BE2C (cell line): ENCODE measurements at regions not wholly inside any gene's neighbourhood (a gene's known extent, or its start where the extent isn't known, plus 50 kb on each side); places are given as distances from the start of the nearest gene placed in this dataset.
"Not testable (repeated sequence)": the region's sequence is repeated elsewhere in the genome, so short reads cannot be mapped to it uniquely, and the experiment has no call there.

Experiments used
- DNase-seq: peaks from one replicate; pipeline ENCODE4 v3.0.0-alpha.2; 2020
- H3K27me3 ChIP-seq: fragments of 250-450 bp; sonication (Bioruptor Pico); 2 replicates; pipeline ENCODE4 v1.5.1; 2020; ENCODE audit warnings: mild to moderate bottlenecking
- H3K36me3 ChIP-seq: fragments of 250-450 bp; sonication (Bioruptor Pico); 2 replicates; pipeline ENCODE4 v1.5.1; 2020; ENCODE audit warnings: mild to moderate bottlenecking
- H3K4me1 ChIP-seq: fragments of 250-450 bp; sonication (Bioruptor Pico); 2 replicates; pipeline ENCODE4 v1.5.1; 2020
- H3K4me3 ChIP-seq: 2 replicates; pipeline ENCODE4 v1.5.1; 2011; ENCODE audit warnings: low read depth, low read length
- H3K9me3 ChIP-seq: fragments of 250-450 bp; sonication (Bioruptor Pico); 2 replicates; pipeline ENCODE4 v1.5.1; 2020
- CTCF ChIP-seq: IDR thresholded peaks from 2 replicates; pipeline ENCODE4 v1.5.1; 2012; ENCODE audit warnings: mild to moderate bottlenecking, low read depth, low read length

GRCh38 chr20:40019510-40019909, 669.5 kb downstream of the MAFB start:
- no peaks in the 10 kb centered on the region for H3K9me3 ChIP-seq
- H3K4me1 ChIP-seq = no peaks in the 10 kb centered on the region
- H3K4me3 ChIP-seq = no peak overlapping the region
- H3K27me3 ChIP-seq = no peaks in the 10 kb centered on the region
- no peaks in the 10 kb centered on the region for H3K36me3 ChIP-seq
- no peak for TF ChIP-seq CTCF
- DNase-seq = no peak

GRCh38 chr20:40017765-40018164, 671.3 kb downstream of the MAFB start:
- no peaks in the 10 kb centered on the region for H3K27me3 ChIP-seq
- no peak overlapping the region for H3K4me3 ChIP-seq
- no peak for DNase-seq
- H3K36me3 ChIP-seq = no peaks in the 10 kb centered on the region
- no peak for TF ChIP-seq CTCF
- no peaks in the 10 kb centered on the region for H3K4me1 ChIP-seq
- H3K9me3 ChIP-seq = no peaks in the 10 kb centered on the region

- Histone ChIP-seq H3K4me3 (no peak overlapping the region), H3K4me1 (no peaks in the 10 kb centered on the region), H3K27me3 (no peaks in the 10 kb centered on the region), H3K36me3 (no peaks in the 10 kb centered on the region), H3K9me3 (no peaks in the 10 kb centered on the region)
- TF ChIP-seq CTCF = no peak
- no peak for DNase-seq
Measured at GRCh38 chr20:40016890-40017289, 672.1 kb downstream of the MAFB start.

GRCh38 chr20:40016392-40016791, 672.6 kb downstream of the MAFB start:
- Histone ChIP-seq H3K9me3 (no peaks in the 10 kb centered on the region), H3K4me3 (no peak overlapping the region), H3K4me1 (no peaks in the 10 kb centered on the region), H3K36me3 (no peaks in the 10 kb centered on the region), H3K27me3 (no peaks in the 10 kb centered on the region)
- DNase-seq = no peak
- no peak for TF ChIP-seq CTCF

GRCh38 chr20:40012026-40012425, 677.0 kb downstream of the MAFB start:
- H3K27me3 ChIP-seq, H3K4me3 ChIP-seq, H3K36me3 ChIP-seq, H3K4me1 ChIP-seq, DNase-seq, H3K9me3 ChIP-seq: not testable (repeated sequence)

GRCh38 chr20:40010483-40010882, 678.6 kb downstream of the MAFB start:
- TF ChIP-seq CTCF = no peak
- no peaks in the 10 kb centered on the region for H3K27me3 ChIP-seq

GRCh38 chr20:40009542-40009941, 679.5 kb downstream of the MAFB start:
- no peak for DNase-seq
- H3K9me3 ChIP-seq = no peaks in the 10 kb centered on the region
- H3K4me1 ChIP-seq = no peaks in the 10 kb centered on the region; the same call in 1 of the 2 replicates
- H3K27me3 ChIP-seq = no peaks in the 10 kb centered on the region
- no peak overlapping the region for H3K4me3 ChIP-seq
- no peaks in the 10 kb centered on the region for H3K36me3 ChIP-seq
- no peak for TF ChIP-seq CTCF

More at GRCh38 chr20:40010483-40010882, 678.6 kb downstream of the MAFB start:
- no peak overlapping the region for H3K4me3 ChIP-seq
- DNase-seq = peak; percentile 9
- no peaks in the 10 kb centered on the region for H3K36me3 ChIP-seq
- no peaks in the 10 kb centered on the region; the same call in 1 of the 2 replicates for H3K4me1 ChIP-seq
- H3K9me3 ChIP-seq = no peaks in the 10 kb centered on the region
